Right lobe of liver (tissue), 4 donors: ENCODE measurements at regions not wholly inside any gene's neighbourhood (a gene's known extent, or its start where the extent isn't known, plus 50 kb on each side); places are given as distances from the start of the nearest gene placed in this dataset.

Experiments
- CTCF ChIP-seq, 4 donors: fragments of 200-600 bp in 3 of 4; fragments of 450-650 bp in 1 of 4; IDR thresholded peaks; one replicate each; pipeline versions ENCODE4 v1.5.1 to v1.8.0; 2016 to 2022; ENCODE audit warnings: antibody characterized with exemption in 4 of 4, mild to moderate bottlenecking in 2 of 4
- POLR2A ChIP-seq: fragments of 450-650 bp; IDR thresholded peaks from one replicate; pipeline ENCODE4 v1.6.1; 2017; ENCODE audit warnings: antibody characterized with exemption, mild to moderate bottlenecking
- donor health status: DM: no; HTN: no; CAD: no.
- donor health status: DM: no; HTN: no; CAD: no.
- donor health status: DM: no; HTN: yes; CAD: no.

GRCh38 chr9:90033028-90033650 is 428.3 kb downstream of the GADD45G start:
- no peak for TF ChIP-seq CTCF (IDR thresholded peaks at IDR 0.05)
- TF ChIP-seq POLR2A: no peak
